Activated CD4-positive, alpha-beta memory T cell treated with anti-CD3 and anti-CD28 coated beads, Interleukin-2, amount 10 ng/mL, durations not matched to agents 7 days and 5 days (primary cell): ENCODE measurements at regions not wholly inside any gene's neighbourhood (a gene's known extent, or its start where the extent isn't known, plus 50 kb on each side); places are given as distances from the start of the nearest gene placed in this dataset.

Source experiments
- CTCF ChIA-PET: fragments of 350-600 bp; sonication (Branson Sonifier 250); formaldehyde crosslinking; loops from one replicate; lab custom pipeline; 2021; ENCODE audit warnings: antibody characterized with exemption, inconsistent platforms; lab: Charles Lee
- POLR2A ChIA-PET: fragments of 350-600 bp; sonication (Branson Sonifier 250); formaldehyde crosslinking; loops from one replicate; lab custom pipeline; 2021; ENCODE audit warnings: antibody characterized with exemption; lab: Charles Lee
- DNase-seq: peaks from one replicate; pipeline ENCODE4 v3.0.0-alpha.2; 2020
- H3K27ac Mint-ChIP-seq: one replicate; pipeline ENCODE4 v1.8.0; 2021; ENCODE audit warnings: mild to moderate bottlenecking, mixed read lengths
- H3K27me3 Mint-ChIP-seq: one replicate; pipeline ENCODE4 v1.8.0; 2021; ENCODE audit warnings: mixed read lengths
- H3K36me3 Mint-ChIP-seq: one replicate; pipeline ENCODE4 v1.8.0; 2021; ENCODE audit warnings: low read depth, mixed read lengths
- H3K4me1 Mint-ChIP-seq: one replicate; pipeline ENCODE4 v1.8.0; 2021; ENCODE audit warnings: mixed read lengths
- H3K4me3 Mint-ChIP-seq: one replicate; pipeline ENCODE4 v1.8.0; 2021; ENCODE audit warnings: mild to moderate bottlenecking, mixed read lengths
- H3K9me3 Mint-ChIP-seq: one replicate; pipeline ENCODE4 v1.8.0; 2021; ENCODE audit warnings: mixed read lengths

- ChIA-PET POLR2A (no interaction called here), CTCF (no interaction called here)
- Mint-ChIP-seq H3K4me3 (no peak overlapping the region), H3K9me3 (no peaks in the 10 kb centered on the region), H3K27me3 (peaks cover 3% of the 10 kb centered on the region), H3K36me3 (no peaks in the 10 kb centered on the region), H3K27ac (no peak overlapping the region), H3K4me1 (no peaks in the 10 kb centered on the region)
- DNase-seq = no peak
These were observed 461.6 kb downstream of the BUD13 start for GRCh38 chr11:116311206-116311605.

DNA sequence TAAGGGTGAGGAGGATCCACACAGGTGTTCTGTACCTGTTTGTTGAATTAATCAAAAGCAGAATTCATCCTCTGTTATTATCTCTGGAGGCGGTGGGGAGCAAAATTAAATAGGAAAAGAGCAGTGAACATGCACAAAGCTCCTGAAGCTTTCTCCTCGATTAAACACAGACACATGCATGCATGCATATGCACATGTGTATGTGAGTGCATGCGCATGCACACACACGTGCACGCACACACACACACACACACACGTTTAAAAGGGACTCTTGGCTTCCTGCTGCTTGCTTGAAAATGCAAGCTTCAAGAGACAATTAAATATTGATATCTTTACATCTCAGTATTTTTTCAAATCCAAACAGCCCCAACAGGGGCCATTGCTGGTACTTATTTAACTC, 462.1 kb downstream of the BUD13 start:
- H3K4me1 Mint-ChIP-seq = no peaks in the 10 kb centered on the region
- no peak for DNase-seq
- H3K9me3 Mint-ChIP-seq = no peaks in the 10 kb centered on the region
- no peak overlapping the region for H3K4me3 Mint-ChIP-seq
- CTCF ChIA-PET = no interaction called here
- H3K36me3 Mint-ChIP-seq = no peaks in the 10 kb centered on the region
- POLR2A ChIA-PET = no interaction called here
- peaks cover 3% of the 10 kb centered on the region for H3K27me3 Mint-ChIP-seq
- H3K27ac Mint-ChIP-seq = no peak overlapping the region

- no peak for DNase-seq
These were observed 462.6 kb downstream of the BUD13 start for GRCh38 chr11:116310226-116310625.

DNA sequence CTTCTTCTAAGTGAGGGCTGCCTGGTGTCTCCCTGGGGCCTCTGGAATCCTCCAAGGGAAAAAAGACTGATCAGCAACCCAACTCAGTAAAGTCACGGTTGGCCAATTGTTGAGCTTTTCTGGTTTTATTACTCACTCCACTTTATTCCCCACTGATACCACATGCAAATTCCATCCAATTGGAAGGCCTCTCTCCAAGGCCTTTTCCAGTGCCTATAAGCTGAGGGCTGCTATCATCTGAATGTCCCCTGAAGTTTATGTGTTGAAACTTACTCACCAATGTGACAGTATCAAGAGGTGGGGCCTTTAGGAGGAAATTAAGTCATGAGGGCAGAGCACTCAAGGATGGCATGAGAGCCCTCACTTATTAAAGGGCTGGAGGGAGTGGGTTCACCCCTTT, 463.3 kb downstream of the BUD13 start:
- Mint-ChIP-seq H3K27ac (no peak overlapping the region), H3K4me1 (no peaks in the 10 kb centered on the region), H3K4me3 (no peak overlapping the region), H3K27me3 (no peaks in the 10 kb centered on the region), H3K36me3 (no peaks in the 10 kb centered on the region), H3K9me3 (no peaks in the 10 kb centered on the region)
- ChIA-PET POLR2A (no interaction called here), CTCF (no interaction called here)
- no peak for DNase-seq

More at GRCh38 chr11:116310226-116310625, 462.6 kb downstream of the BUD13 start:
- Mint-ChIP-seq H3K27me3 (peaks cover 3% of the 10 kb centered on the region), H3K4me3 (no peak overlapping the region), H3K27ac (no peak overlapping the region), H3K9me3 (no peaks in the 10 kb centered on the region), H3K4me1 (no peaks in the 10 kb centered on the region), H3K36me3 (no peaks in the 10 kb centered on the region)
- POLR2A ChIA-PET = no interaction called here
- CTCF ChIA-PET = no interaction called here

GRCh38 chr11:116302756-116303155, 470.0 kb downstream of the BUD13 start:
- no peak overlapping the region for H3K27ac Mint-ChIP-seq

DNA sequence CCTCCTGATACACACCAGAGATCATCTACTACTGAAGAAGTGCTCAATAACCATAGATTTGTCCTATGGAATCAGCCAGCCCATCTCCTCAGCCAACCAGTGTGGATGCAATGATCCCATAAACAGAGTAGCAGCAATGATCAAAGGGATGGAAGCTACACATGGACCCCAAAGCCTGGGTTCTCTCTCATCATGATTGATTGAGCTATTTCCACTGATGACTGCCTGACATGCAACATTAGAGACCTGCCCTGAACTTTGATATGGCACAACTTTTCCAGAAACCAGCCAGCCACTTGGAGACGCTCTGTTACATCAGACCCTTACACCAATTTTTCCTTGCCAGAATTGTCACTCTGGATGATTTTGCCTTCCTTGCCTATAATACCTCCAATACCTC, 471.6 kb downstream of the BUD13 start:
- no peaks in the 10 kb centered on the region for H3K4me1 Mint-ChIP-seq
- no peak overlapping the region for H3K4me3 Mint-ChIP-seq
- H3K9me3 Mint-ChIP-seq = no peaks in the 10 kb centered on the region
- CTCF ChIA-PET = no interaction called here
- H3K27ac Mint-ChIP-seq = no peak overlapping the region
- DNase-seq = no peak
- H3K36me3 Mint-ChIP-seq = no peaks in the 10 kb centered on the region
- POLR2A ChIA-PET = no interaction called here
- H3K27me3 Mint-ChIP-seq = no peaks in the 10 kb centered on the region

More at GRCh38 chr11:116302756-116303155, 470.0 kb downstream of the BUD13 start:
- no peaks in the 10 kb centered on the region for H3K27me3 Mint-ChIP-seq
- no peaks in the 10 kb centered on the region for H3K36me3 Mint-ChIP-seq
- ChIA-PET CTCF (no interaction called here), POLR2A (no interaction called here)
- DNase-seq = no peak
- no peaks in the 10 kb centered on the region for H3K9me3 Mint-ChIP-seq
- H3K4me3 Mint-ChIP-seq = no peak overlapping the region
- no peaks in the 10 kb centered on the region for H3K4me1 Mint-ChIP-seq

DNA sequence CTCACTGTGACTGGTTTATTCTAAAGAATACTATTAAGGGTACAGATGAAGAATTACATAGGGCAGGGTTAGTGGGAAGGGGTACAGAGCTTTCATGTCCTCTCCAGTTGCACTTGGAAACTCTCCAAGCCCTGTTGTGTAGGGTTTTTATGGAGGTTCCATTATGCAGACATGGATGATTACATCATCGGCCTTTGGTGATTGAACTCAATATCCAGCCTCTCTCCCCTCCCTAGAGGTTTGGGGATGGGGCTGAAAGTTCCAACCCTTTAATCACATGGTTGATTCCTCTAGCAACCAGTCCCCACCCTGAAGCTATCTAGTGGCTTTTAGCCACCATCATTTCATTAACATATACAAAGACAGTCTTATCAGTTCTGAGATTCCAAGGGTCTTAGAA, 472.6 kb downstream of the BUD13 start:
- no peak for DNase-seq
- no peak overlapping the region for H3K27ac Mint-ChIP-seq
- POLR2A ChIA-PET = no interaction called here
- H3K4me1 Mint-ChIP-seq = no peaks in the 10 kb centered on the region
- H3K36me3 Mint-ChIP-seq = no peaks in the 10 kb centered on the region
- H3K9me3 Mint-ChIP-seq = no peaks in the 10 kb centered on the region
- no peak overlapping the region for H3K4me3 Mint-ChIP-seq
- CTCF ChIA-PET = no interaction called here
- no peaks in the 10 kb centered on the region for H3K27me3 Mint-ChIP-seq

DNA sequence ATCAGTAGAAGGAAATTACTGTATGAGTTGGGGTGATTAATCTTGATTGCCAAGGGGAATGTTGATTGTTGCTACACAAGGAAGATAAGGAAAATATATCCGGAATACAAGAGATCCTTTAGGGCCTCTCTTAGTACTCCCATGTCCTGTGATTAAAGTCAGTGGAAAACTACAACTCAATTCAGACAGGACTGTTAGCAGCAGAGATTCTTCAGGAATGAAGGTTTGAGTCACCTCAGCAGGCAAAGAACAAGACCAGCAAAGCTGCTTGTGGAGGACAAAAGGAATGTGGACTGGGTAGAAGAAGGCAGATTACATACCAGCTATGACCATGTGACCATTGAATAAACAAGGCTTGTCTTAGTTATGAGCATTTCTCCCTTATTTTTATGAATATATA, 478.2 kb downstream of the BUD13 start:
- ChIA-PET POLR2A (interaction anchor here (0.6 kb wide), 1 partner anchor 1218 kb away, joined by 4 read pairs; no protein-coding TSS in a partner anchor), CTCF (no interaction called here)
- H3K27ac Mint-ChIP-seq = no peak overlapping the region
- H3K4me1 Mint-ChIP-seq = no peaks in the 10 kb centered on the region
- no peak for DNase-seq
- no peaks in the 10 kb centered on the region for H3K9me3 Mint-ChIP-seq
- H3K36me3 Mint-ChIP-seq = no peaks in the 10 kb centered on the region
- H3K4me3 Mint-ChIP-seq = no peak overlapping the region
- H3K27me3 Mint-ChIP-seq = peaks cover 3% of the 10 kb centered on the region

- Mint-ChIP-seq H3K27ac (no peak overlapping the region), H3K36me3 (no peaks in the 10 kb centered on the region), H3K9me3 (no peaks in the 10 kb centered on the region), H3K4me1 (no peaks in the 10 kb centered on the region), H3K27me3 (peaks cover 6% of the 10 kb centered on the region), H3K4me3 (no peak overlapping the region)
- ChIA-PET POLR2A (no interaction called here), CTCF (no interaction called here)
- DNase-seq = no peak
These were observed 484.9 kb downstream of the BUD13 start for GRCh38 chr11:116287866-116288265.

DNA sequence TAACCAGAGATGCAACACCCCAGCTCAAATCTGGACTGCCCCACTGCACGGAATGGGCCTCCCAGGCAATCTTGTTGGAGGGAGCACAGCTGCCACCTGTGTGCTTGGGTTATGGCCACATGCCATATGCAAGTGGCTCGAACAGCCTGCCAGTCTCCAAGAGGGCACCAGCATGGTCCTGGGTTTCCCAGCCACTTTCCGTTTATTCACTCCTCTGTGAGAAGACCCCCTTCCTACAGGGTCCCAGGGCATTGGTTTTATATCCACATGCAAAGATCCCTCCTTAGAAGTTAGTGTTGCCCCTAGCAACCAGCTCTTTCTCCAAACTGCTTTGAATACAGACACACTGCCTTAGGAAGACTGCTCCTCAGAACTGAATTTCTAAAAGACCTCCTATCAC, 487.8 kb downstream of the BUD13 start:
- POLR2A ChIA-PET = no interaction called here
- Mint-ChIP-seq H3K27ac (no peak overlapping the region), H3K4me1 (no peaks in the 10 kb centered on the region), H3K36me3 (no peaks in the 10 kb centered on the region), H3K4me3 (no peak overlapping the region), H3K27me3 (peaks cover 3% of the 10 kb centered on the region), H3K9me3 (no peaks in the 10 kb centered on the region)
- CTCF ChIA-PET = no interaction called here
- no peak for DNase-seq

- ChIA-PET CTCF (interaction anchor here (0.6 kb wide), 1 partner anchor 54 kb away, joined by 3 read pairs; no protein-coding TSS in a partner anchor), POLR2A (no interaction called here)
- Mint-ChIP-seq H3K27ac (no peak overlapping the region), H3K27me3 (peaks cover 3% of the 10 kb centered on the region), H3K9me3 (no peaks in the 10 kb centered on the region), H3K4me1 (no peaks in the 10 kb centered on the region), H3K4me3 (no peak overlapping the region), H3K36me3 (no peaks in the 10 kb centered on the region)
- DNase-seq = no peak
These were observed 489.5 kb downstream of the BUD13 start for GRCh38 chr11:116283300-116283699.

- no peak overlapping the region for H3K4me3 Mint-ChIP-seq
- DNase-seq = no peak
- no peaks in the 10 kb centered on the region for H3K4me1 Mint-ChIP-seq
- CTCF ChIA-PET = interaction anchor here (0.6 kb wide), 1 partner anchor 109 kb away, joined by 5 read pairs; no protein-coding TSS in a partner anchor
- no peaks in the 10 kb centered on the region for H3K36me3 Mint-ChIP-seq
- no peak overlapping the region for H3K27ac Mint-ChIP-seq
- H3K9me3 Mint-ChIP-seq = no peaks in the 10 kb centered on the region
- POLR2A ChIA-PET = no interaction called here
- H3K27me3 Mint-ChIP-seq = peaks cover 3% of the 10 kb centered on the region
These were observed 490.3 kb downstream of the BUD13 start for GRCh38 chr11:116282481-116282880.

GRCh38 chr11:116281173-116282160, 491.3 kb downstream of the BUD13 start:
- peaks cover 3% of the 10 kb centered on the region for H3K27me3 Mint-ChIP-seq
- CTCF ChIA-PET = interaction anchor here (0.6 kb wide), 1 partner anchor 108 kb away, joined by 5 read pairs; no protein-coding TSS in a partner anchor

More at GRCh38 chr11:116281173-116282160, 491.3 kb downstream of the BUD13 start:
- no peak overlapping the region for H3K27ac Mint-ChIP-seq
- H3K4me1 Mint-ChIP-seq = no peaks in the 10 kb centered on the region
- POLR2A ChIA-PET = no interaction called here
- H3K36me3 Mint-ChIP-seq = no peaks in the 10 kb centered on the region
- no peak overlapping the region for H3K4me3 Mint-ChIP-seq
- no peak for DNase-seq
- no peaks in the 10 kb centered on the region for H3K9me3 Mint-ChIP-seq
